Right lobe of liver (tissue), 4 donors: ENCODE measurements at regions not wholly inside any gene's neighbourhood (a gene's known extent, or its start where the extent isn't known, plus 50 kb on each side); places are given as distances from the start of the nearest gene placed in this dataset.

ENCODE experiments used
- POLR2A ChIP-seq: fragments of 450-650 bp; IDR thresholded peaks from one replicate; pipeline ENCODE4 v1.6.1; 2017; ENCODE audit warnings: antibody characterized with exemption, mild to moderate bottlenecking
- TF ChIP-seq, protein P1 (sequence below), 4 donors: fragments of 200-600 bp in 3 of 4; fragments of 450-650 bp in 1 of 4; IDR thresholded peaks; one replicate each; pipeline versions ENCODE4 v1.5.1 to v1.8.0; 2016 to 2022; ENCODE audit warnings: antibody characterized with exemption in 4 of 4, mild to moderate bottlenecking in 2 of 4
- donor health status: DM: no; HTN: no; CAD: no.
- donor health status: DM: no; HTN: no; CAD: no.
- donor health status: DM: no; HTN: yes; CAD: no.

DNA sequence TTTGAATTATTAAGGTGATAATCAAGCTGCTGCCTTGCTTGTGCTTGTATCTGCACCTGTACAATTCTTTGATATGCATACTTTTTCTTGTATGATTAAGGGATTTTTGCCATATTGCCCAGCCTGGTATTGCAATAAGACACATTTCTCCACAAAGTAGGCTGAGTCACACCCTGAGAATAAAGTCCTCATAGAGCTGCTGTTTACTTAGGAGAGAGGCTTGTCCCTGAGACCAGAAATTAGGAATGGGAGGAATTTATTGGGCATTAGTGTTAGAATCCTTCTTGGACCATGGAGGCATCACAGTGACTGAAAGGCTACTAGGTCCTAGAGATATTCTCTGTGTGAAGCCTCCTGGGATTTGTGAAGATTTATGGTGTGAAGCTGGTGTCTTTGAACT is 506.8 kb upstream of the FBXO33 start:
- TF ChIP-seq, protein P1, sequence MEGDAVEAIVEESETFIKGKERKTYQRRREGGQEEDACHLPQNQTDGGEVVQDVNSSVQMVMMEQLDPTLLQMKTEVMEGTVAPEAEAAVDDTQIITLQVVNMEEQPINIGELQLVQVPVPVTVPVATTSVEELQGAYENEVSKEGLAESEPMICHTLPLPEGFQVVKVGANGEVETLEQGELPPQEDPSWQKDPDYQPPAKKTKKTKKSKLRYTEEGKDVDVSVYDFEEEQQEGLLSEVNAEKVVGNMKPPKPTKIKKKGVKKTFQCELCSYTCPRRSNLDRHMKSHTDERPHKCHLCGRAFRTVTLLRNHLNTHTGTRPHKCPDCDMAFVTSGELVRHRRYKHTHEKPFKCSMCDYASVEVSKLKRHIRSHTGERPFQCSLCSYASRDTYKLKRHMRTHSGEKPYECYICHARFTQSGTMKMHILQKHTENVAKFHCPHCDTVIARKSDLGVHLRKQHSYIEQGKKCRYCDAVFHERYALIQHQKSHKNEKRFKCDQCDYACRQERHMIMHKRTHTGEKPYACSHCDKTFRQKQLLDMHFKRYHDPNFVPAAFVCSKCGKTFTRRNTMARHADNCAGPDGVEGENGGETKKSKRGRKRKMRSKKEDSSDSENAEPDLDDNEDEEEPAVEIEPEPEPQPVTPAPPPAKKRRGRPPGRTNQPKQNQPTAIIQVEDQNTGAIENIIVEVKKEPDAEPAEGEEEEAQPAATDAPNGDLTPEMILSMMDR (IDR thresholded peaks at IDR 0.05) = no peak
- TF ChIP-seq POLR2A = no peak
